ENCODE measurements at regions not wholly inside any gene's neighbourhood (a gene's known extent, or its start where the extent isn't known, plus 50 kb on each side); places are given as distances from the start of the nearest gene placed in this dataset.
"Not testable (repeated sequence)": the region's sequence is repeated elsewhere in the genome, so short reads cannot be mapped to it uniquely, and the experiment has no call there.

DNA sequence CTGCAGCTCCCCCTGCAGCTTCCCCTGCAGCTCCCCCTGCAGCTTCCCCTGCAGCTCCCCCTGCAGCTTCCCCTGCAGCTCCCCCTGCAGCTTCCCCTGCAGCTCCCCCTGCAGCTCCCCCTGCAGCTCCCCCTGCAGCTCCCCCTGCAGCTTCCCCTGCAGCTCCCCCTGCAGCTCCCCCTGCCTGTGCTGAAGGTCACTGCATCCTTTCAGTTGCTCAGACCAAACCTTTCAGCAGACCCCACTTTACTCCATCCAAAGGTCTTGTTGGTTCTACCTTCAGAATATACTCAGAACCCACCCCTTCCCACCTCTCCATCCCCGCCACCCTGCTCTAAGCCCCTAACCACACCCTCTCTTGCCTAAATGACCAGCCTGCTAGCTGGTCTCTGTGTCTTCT, 120.0 kb downstream of the TEX29 start:
- TF ChIP-seq, protein P1, sequence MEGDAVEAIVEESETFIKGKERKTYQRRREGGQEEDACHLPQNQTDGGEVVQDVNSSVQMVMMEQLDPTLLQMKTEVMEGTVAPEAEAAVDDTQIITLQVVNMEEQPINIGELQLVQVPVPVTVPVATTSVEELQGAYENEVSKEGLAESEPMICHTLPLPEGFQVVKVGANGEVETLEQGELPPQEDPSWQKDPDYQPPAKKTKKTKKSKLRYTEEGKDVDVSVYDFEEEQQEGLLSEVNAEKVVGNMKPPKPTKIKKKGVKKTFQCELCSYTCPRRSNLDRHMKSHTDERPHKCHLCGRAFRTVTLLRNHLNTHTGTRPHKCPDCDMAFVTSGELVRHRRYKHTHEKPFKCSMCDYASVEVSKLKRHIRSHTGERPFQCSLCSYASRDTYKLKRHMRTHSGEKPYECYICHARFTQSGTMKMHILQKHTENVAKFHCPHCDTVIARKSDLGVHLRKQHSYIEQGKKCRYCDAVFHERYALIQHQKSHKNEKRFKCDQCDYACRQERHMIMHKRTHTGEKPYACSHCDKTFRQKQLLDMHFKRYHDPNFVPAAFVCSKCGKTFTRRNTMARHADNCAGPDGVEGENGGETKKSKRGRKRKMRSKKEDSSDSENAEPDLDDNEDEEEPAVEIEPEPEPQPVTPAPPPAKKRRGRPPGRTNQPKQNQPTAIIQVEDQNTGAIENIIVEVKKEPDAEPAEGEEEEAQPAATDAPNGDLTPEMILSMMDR (conservative IDR thresholded peaks at IDR 0.05; ENCODE audit: low read depth in 2 of 2), result peak; percentile 50 to 72
- DNase-seq (ENCODE audit: low spot score), result peak; percentile 47
- ATAC-seq, result peak; percentile 47
- not testable (repeated sequence) for H3K4me3 Mint-ChIP-seq; H2AFZ ChIP-seq; H3K27me3 Mint-ChIP-seq (ENCODE audit: insufficient read depth, low read depth, poor library complexity); H3F3A ChIP-seq (replicated peaks; ENCODE audit: low read depth); H3K27me3 ChIP-seq (ENCODE audit: insufficient read depth); H3K4me1 ChIP-seq (ENCODE audit: insufficient read depth); H4K20me1 ChIP-seq (replicated peaks; ENCODE audit: insufficient read depth); H3K36me3 ChIP-seq (ENCODE audit: insufficient read depth); H3K4me2 ChIP-seq; H3K27ac ChIP-seq (ENCODE audit: low read depth); H3K79me2 ChIP-seq (replicated peaks; ENCODE audit: insufficient read depth); H3K27ac Mint-ChIP-seq; H3K9me3 Mint-ChIP-seq; H3K4me3 ChIP-seq; H3K4me1 Mint-ChIP-seq; H3K36me3 Mint-ChIP-seq (ENCODE audit: low read depth)
- H3K9me2 ChIP-seq (ENCODE audit: insufficient read depth), result peaks cover 12% of the 10 kb centered on the region; the same call in 1 of the 2 replicates

GRCh38 chr13:111443981-111444380, 123.5 kb downstream of the TEX29 start:
- H3K4me2 ChIP-seq, result no peak overlapping the region
- Mint-ChIP-seq H3K4me1 (no peaks in the 10 kb centered on the region), H3K4me3 (no peak overlapping the region), H3K27ac (no peak overlapping the region), H3K27me3 (ENCODE audit: insufficient read depth, low read depth, poor library complexity) (peaks cover 2% of the 10 kb centered on the region), H3K9me3 (peaks cover 12% of the 10 kb centered on the region; the same call in 2 of the 3 replicates), H3K36me3 (ENCODE audit: low read depth) (no peaks in the 10 kb centered on the region)
- no peaks in the 10 kb centered on the region for H3K79me2 ChIP-seq (replicated peaks; ENCODE audit: insufficient read depth)
- no peak overlapping the region for H3K27ac ChIP-seq (ENCODE audit: low read depth)
- no peak overlapping the region for H2AFZ ChIP-seq
- H4K20me1 ChIP-seq (replicated peaks; ENCODE audit: insufficient read depth), result no peaks in the 10 kb centered on the region
- no peak overlapping the region for H3K4me3 ChIP-seq
- no peaks in the 10 kb centered on the region for H3F3A ChIP-seq (replicated peaks; ENCODE audit: low read depth)
- peaks cover 12% of the 10 kb centered on the region; the same call in 1 of the 2 replicates for H3K9me2 ChIP-seq (ENCODE audit: insufficient read depth)
- H3K36me3 ChIP-seq (ENCODE audit: insufficient read depth), result no peaks in the 10 kb centered on the region
- no peaks in the 10 kb centered on the region for H3K27me3 ChIP-seq (ENCODE audit: insufficient read depth)
- ATAC-seq (no peak), DNase-seq (ENCODE audit: low spot score) (no peak)
- no peaks in the 10 kb centered on the region for H3K4me1 ChIP-seq (ENCODE audit: insufficient read depth)
- TF ChIP-seq, protein P1 (conservative IDR thresholded peaks at IDR 0.05; ENCODE audit: low read depth in 2 of 2), result no peak
- no peak for TF ChIP-seq ETS1 (IDR thresholded peaks at IDR 0.05)

- H3K4me3 ChIP-seq, result no peak overlapping the region
- no peak overlapping the region for H2AFZ ChIP-seq
- no peaks in the 10 kb centered on the region for H3F3A ChIP-seq (replicated peaks; ENCODE audit: low read depth)
- DNase-seq (ENCODE audit: low spot score), result no peak
- Mint-ChIP-seq H3K27ac (no peak overlapping the region), H3K36me3 (ENCODE audit: low read depth) (no peaks in the 10 kb centered on the region), H3K27me3 (ENCODE audit: insufficient read depth, low read depth, poor library complexity) (peaks cover 9% of the 10 kb centered on the region), H3K9me3 (peaks cover 8% of the 10 kb centered on the region; the same call in 2 of the 3 replicates), H3K4me1 (no peaks in the 10 kb centered on the region), H3K4me3 (no peak overlapping the region)
- no peaks in the 10 kb centered on the region for H3K27me3 ChIP-seq (ENCODE audit: insufficient read depth)
- ATAC-seq, result no peak
- H3K36me3 ChIP-seq (ENCODE audit: insufficient read depth), result no peaks in the 10 kb centered on the region
- no peaks in the 10 kb centered on the region for H3K79me2 ChIP-seq (replicated peaks; ENCODE audit: insufficient read depth)
- no peaks in the 10 kb centered on the region for H4K20me1 ChIP-seq (replicated peaks; ENCODE audit: insufficient read depth)
- H3K9me2 ChIP-seq (ENCODE audit: insufficient read depth), result peaks cover 6% of the 10 kb centered on the region; the same call in 1 of the 2 replicates
- H3K4me1 ChIP-seq (ENCODE audit: insufficient read depth), result no peaks in the 10 kb centered on the region
- no peak overlapping the region for H3K27ac ChIP-seq (ENCODE audit: low read depth)
- H3K4me2 ChIP-seq, result no peak overlapping the region
- TF ChIP-seq STAT1 (IDR thresholded peaks at IDR 0.05; ENCODE audit: unreplicated experiment) (no peak), ZNF114 (CRISPR knock-in tag; IDR thresholded peaks at IDR 0.05) (no peak), POLR2AphosphoS5 (IDR thresholded peaks at IDR 0.05; ENCODE audit: low read depth) (no peak), NANOG (IDR thresholded peaks at IDR 0.05; ENCODE audit: borderline replicate concordance) (no peak), ZNF331 (CRISPR knock-in tag; IDR thresholded peaks at IDR 0.05; ENCODE audit: low read depth) (no peak), ETS1 (IDR thresholded peaks at IDR 0.05) (no peak), JUNB (IDR thresholded peaks at IDR 0.05; ENCODE audit: unreplicated experiment) (no peak), CREB1 (CRISPR knock-in tag; IDR thresholded peaks at IDR 0.05; ENCODE audit: low read depth) (no peak)
- TF ChIP-seq, protein P1 (conservative IDR thresholded peaks at IDR 0.05; ENCODE audit: low read depth in 2 of 2), result no peak
Observed at GRCh38 chr13:111448504-111448903, 128.1 kb downstream of the TEX29 start.

All from GM23338 (cell line).